Jurkat, Clone E6-1 (cell line): ENCODE measurements at regions not wholly inside any gene's neighbourhood (a gene's known extent, or its start where the extent isn't known, plus 50 kb on each side); places are given as distances from the start of the nearest gene placed in this dataset.
"Not testable (repeated sequence)": the region's sequence is repeated elsewhere in the genome, so short reads cannot be mapped to it uniquely, and the experiment has no call there.

Source experiments
- DNase-seq: peaks from one replicate; pipeline ENCODE4 v3.0.0-alpha.2; 2011; ENCODE audit warnings: low read depth, low spot score
- H3K4me3 ChIP-seq: 2 replicates; pipeline ENCODE4 v1.5.1; 2011; ENCODE audit warnings: mild to moderate bottlenecking, low read length, control low read depth, moderate library complexity

DNA sequence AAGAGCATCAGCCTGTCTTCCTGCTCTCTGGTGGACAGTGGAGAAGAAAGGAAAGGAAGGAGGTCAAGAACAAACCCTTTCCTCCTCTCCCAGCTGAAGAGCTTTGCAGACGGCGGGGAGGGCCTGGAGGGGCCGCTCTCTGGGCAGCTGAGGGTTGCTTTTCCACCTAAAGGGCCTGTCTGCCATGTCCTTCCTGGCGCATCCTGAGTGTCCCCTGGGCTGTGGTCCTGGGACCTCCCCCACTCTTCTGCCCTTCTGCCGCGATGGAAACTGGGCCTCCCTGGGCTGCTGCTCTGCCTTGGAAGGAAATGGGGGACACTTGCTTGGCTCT lies 107.0 kb downstream of the ETS2 start:
- H3K4me3 ChIP-seq, result no peak overlapping the region
- no peak for DNase-seq

DNA sequence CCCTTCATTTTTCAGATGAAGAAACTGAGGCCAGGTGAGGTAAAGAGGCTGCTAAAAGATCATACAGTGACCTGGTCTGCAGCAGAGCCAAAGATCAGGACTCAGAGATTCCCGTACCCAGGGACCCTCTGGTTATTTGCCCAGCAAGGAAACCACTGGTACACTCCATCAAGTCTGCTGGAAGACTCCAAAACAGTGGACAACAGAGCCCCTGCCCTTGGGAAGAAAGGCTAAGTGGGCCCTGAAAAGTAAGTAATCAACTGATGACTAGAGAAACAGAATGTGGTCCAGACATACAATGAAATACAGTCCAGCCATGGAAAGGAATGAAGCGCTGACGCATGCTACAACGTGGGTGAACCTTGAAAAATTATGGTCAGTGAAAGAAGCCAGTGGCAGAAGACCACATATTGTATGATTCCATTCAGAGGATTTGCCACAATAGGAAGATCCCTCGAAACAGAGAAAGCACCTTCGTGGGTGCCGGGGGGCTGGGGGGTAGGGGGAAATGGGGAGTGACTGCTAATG lies 106.4 kb downstream of the ETS2 start:
- no peak overlapping the region for H3K4me3 ChIP-seq
- no peak for DNase-seq

DNA sequence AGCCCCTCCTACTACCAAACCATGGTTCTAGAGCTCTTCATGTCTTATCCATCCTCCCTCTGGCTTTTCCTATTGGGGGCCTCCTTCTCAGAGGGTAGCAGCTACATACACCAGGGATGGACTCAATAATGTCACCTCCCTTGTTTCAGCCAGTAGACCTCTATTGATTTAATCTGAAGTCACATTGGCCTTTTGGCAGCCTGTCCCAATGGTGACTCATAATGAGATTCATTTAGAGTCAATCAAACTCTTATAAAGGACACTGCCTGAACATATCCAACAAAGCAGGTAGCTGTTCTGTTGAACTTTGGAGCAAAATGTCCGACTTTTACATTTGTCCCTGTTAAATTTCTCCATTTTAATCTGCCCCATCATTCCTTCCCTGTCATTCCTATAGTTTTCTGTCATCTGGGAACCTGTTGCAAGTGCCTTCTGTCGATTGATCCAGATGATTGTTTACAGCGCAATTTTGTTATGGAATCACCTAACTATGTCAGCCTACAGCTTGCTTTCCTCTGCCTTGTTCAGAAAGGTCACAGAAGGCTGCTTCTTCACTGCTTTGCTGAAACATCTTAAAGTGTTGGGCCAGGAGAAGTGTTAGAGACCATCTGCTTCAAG lies 105.9 kb downstream of the ETS2 start:
- no peak for DNase-seq
- H3K4me3 ChIP-seq, result no peak overlapping the region

DNA sequence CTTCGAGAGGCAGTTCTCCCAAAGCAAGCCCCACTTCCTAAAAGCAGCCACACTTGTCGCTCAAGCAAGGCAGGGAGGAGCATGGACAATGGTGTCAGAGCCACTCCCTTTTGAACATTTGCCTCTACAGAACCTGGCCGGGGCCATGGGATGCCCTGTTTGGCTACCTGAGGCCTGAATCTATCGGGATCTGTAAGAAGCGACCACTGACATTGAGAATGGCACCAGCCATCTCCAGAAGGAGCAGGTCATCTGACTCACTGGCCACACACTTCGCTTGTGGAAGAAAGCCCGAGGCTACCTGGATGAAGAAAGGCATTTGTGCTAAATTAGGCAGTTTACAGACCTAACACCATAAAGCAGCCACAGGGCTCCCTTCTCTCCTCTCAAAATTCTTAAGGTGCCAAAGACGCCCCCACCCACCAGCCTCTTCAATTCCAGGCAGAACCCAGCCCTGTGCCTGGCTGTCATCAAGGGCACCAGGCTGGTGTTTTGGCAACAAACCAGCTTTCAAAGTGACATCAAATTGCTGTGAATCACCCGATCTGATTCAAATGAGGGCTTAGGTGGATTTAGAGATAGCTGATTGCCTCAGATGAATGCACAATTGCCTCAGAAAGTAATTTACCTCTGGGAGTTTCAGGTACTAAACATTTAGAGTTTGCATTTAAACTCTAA lies 104.8 kb downstream of the ETS2 start:
- H3K4me3 ChIP-seq, result no peak overlapping the region
- DNase-seq, result no peak

DNA sequence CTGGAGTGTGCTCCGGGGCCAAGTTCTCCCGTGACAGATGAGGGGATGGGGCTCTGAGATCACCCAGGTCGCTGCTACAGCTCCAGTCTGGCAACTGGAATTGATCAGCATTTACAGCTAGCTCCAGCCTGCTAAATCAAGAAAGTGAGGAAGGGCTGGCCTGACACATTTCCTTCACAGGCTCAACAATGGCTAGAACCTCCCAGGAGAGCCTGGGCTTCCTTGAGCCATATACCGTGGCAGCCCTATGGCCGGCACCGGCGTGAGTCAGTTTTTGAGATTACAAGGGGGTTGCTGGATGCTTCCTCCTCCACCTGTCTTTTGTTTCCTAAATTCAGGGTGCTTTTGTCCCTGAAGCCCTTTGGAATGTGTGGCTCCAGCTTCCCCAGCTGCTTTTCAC lies 104.2 kb downstream of the ETS2 start:
- DNase-seq, result no peak
- H3K4me3 ChIP-seq, result no peak overlapping the region

DNA sequence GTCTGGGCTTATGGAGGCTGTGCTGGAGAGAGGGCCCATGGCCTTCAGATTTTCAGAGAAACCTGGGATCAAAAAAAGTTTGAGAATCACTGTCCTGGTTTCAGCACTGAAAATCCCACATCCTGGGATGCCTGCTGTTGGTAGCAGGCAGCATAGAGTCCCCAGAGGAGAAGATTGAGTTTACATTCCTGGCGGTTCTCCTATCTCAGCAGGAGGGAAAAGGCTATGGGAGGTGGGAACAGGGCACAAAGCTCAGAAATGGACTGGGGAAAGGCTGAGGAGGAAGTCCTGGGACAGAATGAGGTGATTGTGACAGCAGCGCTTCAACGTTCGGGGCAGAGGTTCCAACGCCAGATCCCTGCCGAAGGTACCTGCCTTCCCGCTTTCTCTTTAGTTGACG lies 103.4 kb downstream of the ETS2 start:
- no peak overlapping the region for H3K4me3 ChIP-seq
- no peak for DNase-seq

DNA sequence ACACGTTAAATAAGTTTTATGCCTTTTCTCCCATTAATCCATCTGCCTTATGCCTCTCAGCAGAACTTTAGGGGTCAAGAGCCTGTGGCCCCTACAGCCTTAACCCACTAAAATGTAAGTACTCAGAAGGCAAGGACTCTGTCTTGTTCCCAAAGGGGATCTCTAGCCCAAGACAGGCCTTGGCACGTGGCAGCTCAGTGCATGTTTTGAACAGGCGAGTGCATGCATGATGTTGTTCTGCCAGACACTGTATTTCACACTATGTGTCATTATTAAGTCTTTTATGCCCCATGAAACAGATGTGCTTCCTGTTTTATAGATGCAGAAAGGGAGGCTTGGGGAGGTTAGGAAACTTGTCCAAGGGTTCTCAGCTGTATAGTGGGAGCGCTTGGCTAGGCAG lies 102.8 kb downstream of the ETS2 start:
- DNase-seq, result no peak

DNA sequence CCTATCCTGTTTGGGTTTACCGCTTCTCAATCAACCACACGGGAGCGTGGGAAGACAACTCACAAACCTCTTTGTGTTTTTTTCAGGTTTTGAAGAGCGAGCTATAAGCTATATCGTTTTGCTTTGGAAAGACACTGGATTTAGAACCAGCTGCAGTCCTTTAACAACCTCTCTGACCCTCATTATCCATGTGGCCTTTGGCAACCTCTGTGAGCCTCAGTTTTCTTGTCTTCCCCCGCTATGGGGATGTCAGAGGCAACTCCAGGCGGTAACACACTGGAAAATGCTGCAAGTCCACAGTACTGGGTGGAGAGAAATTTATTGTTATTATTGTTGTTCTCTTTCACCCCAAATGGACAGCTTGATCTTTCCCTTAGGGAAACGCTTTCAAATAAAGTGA lies 100.0 kb downstream of the ETS2 start:
- H3K4me3 ChIP-seq, result no peak overlapping the region
- DNase-seq, result no peak

More for the DNA sequence above, 102.8 kb downstream of the ETS2 start:
- H3K4me3 ChIP-seq, result no peak overlapping the region

DNA sequence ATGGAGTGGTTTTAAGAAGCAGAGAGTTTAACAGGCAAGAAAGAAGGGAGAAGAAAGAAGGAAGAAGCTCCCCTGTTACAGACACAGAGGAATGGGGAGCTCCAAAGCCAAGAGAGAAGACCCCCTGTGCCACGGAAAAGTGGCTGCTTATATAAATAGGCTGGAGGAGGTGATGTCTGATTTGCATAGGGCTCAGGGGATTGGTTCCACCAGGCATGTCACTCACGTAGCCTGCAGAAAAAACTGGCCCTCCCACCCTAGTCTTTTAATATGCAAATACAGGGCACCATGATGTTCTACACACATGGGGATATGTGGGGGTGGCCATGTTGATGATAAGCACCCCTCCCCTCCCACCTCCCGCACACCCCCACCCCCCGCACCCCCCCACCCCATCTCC lies 99.6 kb downstream of the ETS2 start:
- DNase-seq, result no peak
- H3K4me3 ChIP-seq, result no peak overlapping the region

DNA sequence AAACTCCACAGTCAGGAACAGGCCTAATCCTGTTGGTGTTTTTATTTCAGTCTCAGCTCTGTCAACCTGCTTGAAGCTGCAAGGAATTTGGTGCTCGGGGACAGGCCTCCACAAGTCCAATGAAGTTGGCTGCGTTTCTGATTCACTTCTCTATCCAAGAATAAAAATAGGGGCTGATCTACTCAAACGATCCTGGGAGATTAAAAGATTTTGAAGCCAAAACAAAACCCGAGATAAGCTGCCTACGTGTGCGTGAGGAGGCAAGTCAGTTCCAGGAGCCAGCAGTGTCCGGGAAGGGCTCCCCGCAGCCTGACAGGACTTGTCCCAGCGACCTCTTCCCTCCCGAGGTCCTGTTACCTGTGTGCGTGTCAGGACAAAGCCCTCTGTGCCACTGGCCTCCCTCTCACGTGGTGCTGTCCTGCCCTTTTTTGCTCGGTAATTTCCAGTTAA lies 98.0 kb downstream of the ETS2 start:
- no peak overlapping the region for H3K4me3 ChIP-seq
- DNase-seq, result no peak

DNA sequence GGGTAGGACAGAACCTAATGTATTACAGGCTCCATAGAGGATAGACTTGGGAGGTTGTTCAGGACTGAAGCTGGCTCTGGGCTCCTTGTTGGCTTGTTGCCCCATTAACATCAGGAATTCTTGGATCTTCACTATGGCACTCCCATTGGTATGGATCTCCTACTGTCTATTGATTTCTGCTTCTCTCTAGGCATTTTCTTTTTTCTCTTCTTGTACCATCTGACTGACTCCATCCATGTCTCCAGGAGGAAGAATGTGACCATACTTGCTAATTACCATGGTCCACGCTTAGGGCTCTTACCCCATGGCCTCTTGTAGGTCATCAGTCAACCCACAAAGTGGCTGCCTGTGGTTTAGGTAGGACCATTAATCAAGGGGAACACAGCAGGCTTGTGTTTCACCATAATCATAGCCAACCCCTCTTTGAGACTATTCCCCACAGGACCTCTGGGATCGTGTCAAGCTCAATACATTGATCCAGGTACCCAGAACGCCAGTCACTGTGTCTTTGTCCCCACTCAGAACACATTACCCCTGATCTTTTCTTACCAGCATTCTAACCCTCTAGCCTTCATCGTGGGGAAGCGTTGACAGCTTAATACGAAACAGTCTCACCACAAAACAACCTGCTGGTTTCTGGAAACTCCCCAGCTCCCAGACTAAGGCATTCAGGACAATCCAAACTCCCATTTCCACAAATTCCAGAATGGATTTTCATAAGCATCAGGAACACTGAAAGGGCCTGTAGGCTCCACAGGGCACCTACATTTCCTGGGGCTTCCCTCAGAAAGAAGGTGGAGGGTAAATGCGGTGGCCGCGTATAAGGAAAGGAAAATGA lies 97.1 kb downstream of the ETS2 start:
- no peak for DNase-seq
- H3K4me3 ChIP-seq, result no peak overlapping the region

DNA sequence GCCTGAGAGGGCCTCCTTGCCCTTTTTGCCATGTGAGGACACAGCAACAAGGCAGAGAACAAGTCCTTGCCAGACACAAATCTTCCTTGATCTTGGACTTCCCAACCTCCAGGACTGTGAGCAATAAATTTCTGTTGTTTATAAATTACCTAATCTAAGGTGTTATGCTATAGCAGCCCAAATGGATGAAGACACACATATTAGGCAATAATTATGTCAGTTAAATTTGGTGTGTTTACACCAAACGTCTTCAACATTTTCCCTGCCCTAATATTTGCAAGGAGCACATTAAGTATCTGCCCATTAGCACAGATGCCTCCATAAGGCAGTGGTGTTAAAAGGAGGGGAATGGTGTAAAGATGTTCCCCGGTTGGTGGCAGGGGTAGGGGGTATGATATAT lies 94.8 kb downstream of the ETS2 start:
- no peak overlapping the region for H3K4me3 ChIP-seq
- no peak for DNase-seq

DNA sequence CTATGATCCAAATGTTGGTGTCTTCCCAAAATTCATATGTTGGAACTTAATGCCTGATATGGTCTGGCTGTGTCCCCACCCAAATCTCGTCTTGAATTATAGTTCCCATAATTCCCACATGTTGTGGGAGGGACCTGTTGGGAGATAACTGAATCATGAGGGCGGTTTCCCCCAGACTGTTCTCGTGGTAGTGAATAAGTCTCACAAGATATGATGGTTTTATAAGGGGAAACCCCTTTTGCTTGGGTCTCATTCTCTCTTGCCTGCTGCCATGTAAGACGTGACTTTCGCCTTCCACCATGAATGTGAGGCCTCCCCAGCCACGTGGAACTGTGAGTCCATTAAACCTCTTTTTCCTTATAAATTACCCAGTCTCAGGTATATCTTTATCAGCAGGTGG lies 94.3 kb downstream of the ETS2 start:
- not testable (repeated sequence) for DNase-seq, H3K4me3 ChIP-seq

DNA sequence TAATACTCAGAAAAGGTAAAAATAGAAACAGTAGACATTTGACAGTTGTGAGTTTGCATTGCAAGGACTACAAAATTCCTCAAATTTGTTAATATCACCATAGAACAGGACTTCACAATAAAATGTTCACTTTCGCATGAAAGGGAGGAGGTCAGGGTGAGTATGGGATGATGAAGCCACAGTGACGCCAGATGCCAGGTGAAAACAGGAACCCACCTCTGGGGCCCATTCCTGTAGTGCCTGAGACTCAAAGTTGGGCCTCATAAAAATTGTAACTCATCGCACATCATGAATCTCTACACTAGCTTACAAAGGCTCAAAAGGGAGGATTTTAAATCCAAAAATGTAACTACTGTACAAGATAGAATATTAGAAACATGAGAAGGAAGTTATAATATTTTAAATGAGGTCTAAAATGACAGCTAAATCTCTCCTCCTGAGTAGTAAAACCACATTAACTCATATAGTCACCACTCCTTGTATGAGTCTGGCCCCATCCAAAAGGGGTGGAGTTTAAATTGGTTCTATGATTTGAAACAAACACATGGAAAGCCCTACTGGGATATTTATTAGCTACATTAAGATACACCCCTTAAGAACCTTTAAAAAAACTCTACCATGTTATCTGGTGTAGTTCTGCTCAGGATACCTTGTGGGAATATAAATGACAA lies 93.7 kb downstream of the ETS2 start:
- DNase-seq, result no peak
- no peak overlapping the region for H3K4me3 ChIP-seq

DNA sequence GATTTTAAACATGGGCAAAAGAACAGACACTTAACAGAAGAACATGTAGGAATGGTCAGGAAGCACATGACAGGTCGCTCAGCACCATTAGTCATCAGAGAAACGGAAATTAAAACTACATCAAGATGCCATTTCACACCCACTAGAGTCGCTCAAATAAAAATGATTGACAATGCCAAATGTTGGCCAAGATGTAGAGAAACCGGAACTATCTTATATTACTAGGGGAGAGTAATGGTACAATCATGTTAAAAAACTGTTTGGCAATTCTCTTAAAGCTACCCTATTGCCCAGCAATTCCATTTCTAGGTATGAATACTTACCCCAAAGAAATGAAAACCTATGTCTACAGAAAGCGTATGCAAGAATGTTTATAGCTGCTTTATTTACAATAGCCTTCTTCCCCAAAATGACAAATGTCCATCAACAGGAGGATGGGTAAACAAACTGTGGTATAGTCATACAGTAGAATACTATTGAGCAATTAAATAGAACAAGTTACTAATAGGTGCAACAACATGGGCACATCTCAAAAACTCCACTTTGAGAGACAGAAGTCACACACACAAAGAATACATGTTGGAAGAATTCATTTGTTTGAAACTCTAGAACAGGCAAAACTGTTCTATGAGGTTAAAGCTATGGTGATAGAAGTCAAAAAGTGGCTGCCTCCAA lies 92.8 kb downstream of the ETS2 start:
- DNase-seq, result no peak
- H3K4me3 ChIP-seq, result no peak overlapping the region

DNA sequence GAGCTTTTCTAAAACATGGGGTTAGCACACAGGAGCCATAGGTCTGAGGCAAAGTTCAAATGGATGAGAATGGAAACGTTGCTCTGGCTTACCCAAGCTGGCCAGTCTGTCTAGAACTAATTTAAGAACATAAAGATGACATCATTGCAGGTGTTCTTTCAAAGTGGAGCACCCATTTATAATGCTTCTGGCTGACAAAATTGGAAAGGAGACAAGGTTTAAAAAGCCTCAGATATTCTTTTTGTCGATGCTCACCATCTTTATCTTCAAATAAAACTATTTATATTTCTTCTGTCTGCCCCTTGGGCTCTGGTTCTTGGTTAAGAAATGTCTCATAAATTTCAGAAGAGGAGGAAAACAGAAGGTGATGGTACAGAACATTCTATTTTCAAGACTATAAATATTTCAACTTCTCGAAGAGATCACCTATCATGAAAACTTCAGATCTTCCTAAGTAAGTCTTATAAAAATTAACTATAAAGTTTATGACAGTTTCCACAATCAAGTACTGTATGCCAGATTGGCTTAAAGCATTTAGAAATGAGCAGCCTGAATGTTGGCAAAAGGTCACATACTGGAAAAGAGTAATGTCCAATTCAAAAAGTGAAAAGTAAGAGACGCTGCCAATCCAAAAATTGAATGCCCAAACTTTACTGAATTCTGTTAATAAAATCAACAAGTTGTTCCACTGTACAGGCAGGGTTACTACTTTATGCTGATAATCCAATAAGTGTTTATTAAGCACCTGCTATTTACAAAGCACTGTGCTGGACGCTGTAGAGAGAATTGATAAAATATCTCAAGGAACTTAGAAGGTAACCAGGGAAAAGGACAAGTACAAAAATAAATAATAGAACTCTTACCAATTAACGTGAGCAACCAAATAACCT lies 92.0 kb downstream of the ETS2 start:
- DNase-seq, result no peak

DNA sequence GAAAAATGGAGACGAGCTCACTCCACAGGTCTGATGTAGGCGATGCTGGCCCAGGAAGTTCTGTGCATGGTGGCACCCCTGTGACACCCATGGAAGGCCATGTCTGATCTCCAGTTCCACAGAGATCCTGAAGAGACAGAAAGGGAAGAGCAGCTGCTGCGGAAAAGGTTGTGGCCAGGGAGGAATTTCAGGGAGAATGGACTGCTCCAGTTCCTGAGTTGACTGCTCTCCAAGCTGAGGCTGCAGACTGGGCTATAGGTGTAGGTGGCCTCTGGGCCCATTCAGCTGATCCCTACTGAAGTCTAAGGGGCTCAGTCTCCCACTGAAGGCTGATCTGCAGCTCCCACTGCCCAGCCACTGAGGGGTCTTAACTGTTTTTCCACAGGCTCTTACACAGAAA lies 89.2 kb downstream of the ETS2 start:
- no peak for DNase-seq

More for the DNA sequence above, 92.0 kb downstream of the ETS2 start:
- H3K4me3 ChIP-seq, result no peak overlapping the region

DNA sequence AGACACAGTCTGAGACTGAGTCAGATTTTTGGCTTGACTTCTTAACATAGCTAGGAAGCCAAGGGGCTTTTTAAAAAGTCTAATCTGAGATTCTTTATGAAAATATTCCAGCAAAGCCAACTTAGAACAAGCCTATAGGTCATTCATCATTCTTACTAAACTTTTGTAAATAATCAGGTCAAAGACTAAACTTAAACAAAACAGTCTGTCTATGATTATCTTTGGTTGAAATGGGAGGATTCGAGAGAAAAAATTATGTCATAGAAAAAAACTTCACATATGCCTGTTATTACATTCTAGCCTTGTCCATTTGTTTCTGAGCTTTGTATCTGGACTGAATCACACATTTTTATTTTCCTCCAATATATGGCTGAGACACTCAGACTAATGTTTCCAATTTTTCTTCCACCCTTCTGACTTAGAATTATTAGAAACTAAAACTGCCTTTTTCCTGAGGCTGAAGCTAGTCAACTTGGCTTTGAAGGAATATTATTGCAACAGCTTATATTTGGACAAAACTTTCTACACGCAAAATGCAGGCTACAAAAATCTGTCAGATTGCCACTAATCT lies 83.3 kb downstream of the ETS2 start:
- DNase-seq, result no peak
- no peak overlapping the region for H3K4me3 ChIP-seq

More for the DNA sequence above, 89.2 kb downstream of the ETS2 start:
- H3K4me3 ChIP-seq, result no peak overlapping the region
